ENCODE measurements at regions not wholly inside any gene's neighbourhood (a gene's known extent, or its start where the extent isn't known, plus 50 kb on each side); places are given as distances from the start of the nearest gene placed in this dataset.

DNA sequence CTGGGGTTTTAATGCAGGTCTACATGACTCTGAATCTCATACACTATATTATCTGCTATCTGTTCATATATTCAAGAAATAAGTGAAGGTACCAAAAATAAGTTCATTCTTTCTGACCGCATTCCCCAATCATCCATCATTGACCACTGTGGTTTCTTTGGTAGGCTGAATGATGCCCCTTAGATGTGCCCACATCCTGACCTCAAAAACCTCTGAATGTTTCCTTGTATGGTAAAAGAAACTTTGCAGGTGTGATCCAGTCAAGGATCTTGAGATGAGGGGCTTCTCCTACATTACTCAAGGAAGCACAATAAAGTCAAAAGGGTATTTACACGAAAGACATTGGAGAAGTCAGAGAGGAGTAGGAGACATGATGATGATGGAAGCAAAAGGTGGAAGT, 60.6 kb upstream of the LRRC8B start:
- no peak for TF ChIP-seq POLR2A (IDR thresholded peaks at IDR 0.05; ENCODE audit: low read length)
- TF ChIP-seq GATA1 (IDR thresholded peaks at IDR 0.05; ENCODE audit: low read depth, low read length) = no peak

All from erythroblast (primary cell).